ENCODE measurements at regions not wholly inside any gene's neighbourhood (a gene's known extent, or its start where the extent isn't known, plus 50 kb on each side); places are given as distances from the start of the nearest gene placed in this dataset.

- POLR2A ChIA-PET = no interaction called here
- Histone ChIP-seq H3K4me2 (no peak overlapping the region), H3K4me3 (no peak overlapping the region), H3K4me1 (no peaks in the 10 kb centered on the region), H3K9me3 (0 out of 3 replicates have a peak, but pooled peaks cover 2% of the 10 kb centered on the region), H3K27ac (no peak overlapping the region)
- no peak for DNase-seq (ENCODE audit: low read depth in 1 of 2, low spot score in 1 of 2)
- TF ChIP-seq FOSL2 (IDR thresholded peaks at IDR 0.05) (no peak), FOSL2 (CRISPR knock-in tag; IDR thresholded peaks at IDR 0.05) (no peak), POLR2AphosphoS2 (conservative IDR thresholded peaks at IDR 0.05; ENCODE audit: low read length) (no peak), ZC3H11A (IDR thresholded peaks at IDR 0.05) (no peak), ATOH8 (CRISPR knock-in tag; IDR thresholded peaks at IDR 0.05; ENCODE audit: low read depth) (no peak), EHMT2 (IDR thresholded peaks at IDR 0.05; ENCODE audit: low read depth) (no peak), ZNF302 (CRISPR knock-in tag; IDR thresholded peaks at IDR 0.05) (no peak), SREBF2 (IDR thresholded peaks at IDR 0.05) (no peak), GATA3 (IDR thresholded peaks at IDR 0.05; ENCODE audit: borderline replicate concordance) (no peak), CEBPB (IDR thresholded peaks at IDR 0.05) (no peak), RNF2 (IDR thresholded peaks at IDR 0.05; ENCODE audit: borderline replicate concordance, low read depth) (no peak), REST (IDR thresholded peaks at IDR 0.05) (no peak)
- no peak for ATAC-seq
- CTCF ChIA-PET = interaction anchor here (0.5 to 1.2 kb wide), 4 partner anchors 9 to 41 kb away, joined by 3 to 6 read pairs (median 3); no protein-coding TSS in a partner anchor
- FAIRE-seq = no peak
- 74% methylated on average over 7 of the region's 7 CpGs for WGBS (ENCODE audit: missing lambda C conversion rate)
Observed at GRCh38 chr17:79350533-79350932, 260.3 kb downstream of the RBFOX3 start.

- POLR2A ChIA-PET = no interaction called here
- H3K27ac ChIP-seq = no peak overlapping the region
- ATAC-seq (no peak), FAIRE-seq (no peak), DNase-seq (ENCODE audit: low read depth in 1 of 2, low spot score in 1 of 2) (no peak)
- TF ChIP-seq JUN (IDR thresholded peaks at IDR 0.05) (no peak), E2F6 (IDR thresholded peaks at IDR 0.05; ENCODE audit: borderline replicate concordance, low read depth) (no peak), HEYL (CRISPR knock-in tag; IDR thresholded peaks at IDR 0.05) (no peak), HOXA7 (CRISPR knock-in tag; IDR thresholded peaks at IDR 0.05) (no peak), KDM5A (IDR thresholded peaks at IDR 0.05) (no peak), EHF (CRISPR knock-in tag; IDR thresholded peaks at IDR 0.05) (no peak), ZSCAN20 (CRISPR knock-in tag; IDR thresholded peaks at IDR 0.05) (no peak), ELK1 (IDR thresholded peaks at IDR 0.05; ENCODE audit: low read depth, low read length) (no peak), PHF8 (IDR thresholded peaks at IDR 0.05; ENCODE audit: borderline replicate concordance, low read depth) (no peak)
- 60% methylated on average over 22 of the region's 22 CpGs for WGBS (ENCODE audit: missing lambda C conversion rate)
- CTCF ChIA-PET = interaction anchor here (0.5 to 1.2 kb wide), 2 partner anchors 9 to 10 kb away, joined by 3 to 6 read pairs; no protein-coding TSS in a partner anchor
- no peak overlapping the region for H3K4me3 ChIP-seq
- no peak overlapping the region for H3K4me2 ChIP-seq
- 0 out of 3 replicates have a peak, but pooled peaks cover 2% of the 10 kb centered on the region for H3K9me3 ChIP-seq
- H3K4me1 ChIP-seq = no peaks in the 10 kb centered on the region
Observed at GRCh38 chr17:79349506-79350400, 261.1 kb downstream of the RBFOX3 start.

Measured in A549 (cell line).